WTC11 (cell line): ENCODE measurements at regions not wholly inside any gene's neighbourhood (a gene's known extent, or its start where the extent isn't known, plus 50 kb on each side); places are given as distances from the start of the nearest gene placed in this dataset.

Experiments
- CTCF ChIP-seq: fragments of 200-600 bp; IDR thresholded peaks from 2 replicates; pipeline ENCODE4 v1.8.0; 2022; ENCODE audit warnings: antibody characterized with exemption
- ELF4 ChIP-seq: sonication (generic); formaldehyde crosslinking; IDR thresholded peaks from 2 replicates; pipeline ENCODE4 v1.8.1; 2022; ENCODE audit warnings: low read depth, mild to moderate bottlenecking, moderate library complexity, missing genetic modification reagents
- NFE2L1 ChIP-seq: sonication (generic); formaldehyde crosslinking; IDR thresholded peaks from 2 replicates; pipeline ENCODE4 v1.8.1; 2023; ENCODE audit warnings: missing genetic modification reagents
- ZBTB21 ChIP-seq: sonication (generic); formaldehyde crosslinking; IDR thresholded peaks from 2 replicates; pipeline ENCODE4 v1.8.1; 2023; ENCODE audit warnings: mild to moderate bottlenecking, missing genetic modification reagents, borderline replicate concordance
- ZNF121 ChIP-seq: sonication (generic); formaldehyde crosslinking; IDR thresholded peaks from 2 replicates; pipeline ENCODE4 v1.8.0; 2023; ENCODE audit warnings: missing genetic modification reagents
- ZNF423 ChIP-seq: fragments of 250-450 bp; sonication (Bioruptor Pico); IDR thresholded peaks from 2 replicates; pipeline ENCODE4 v2.1.2; 2022; ENCODE audit warnings: mild to moderate bottlenecking, moderate library complexity
- TF ChIP-seq, protein P1 (sequence below): sonication (generic); formaldehyde crosslinking; IDR thresholded peaks from 2 replicates; pipeline ENCODE4 v1.8.0; 2023; ENCODE audit warnings: missing genetic modification reagents

DNA sequence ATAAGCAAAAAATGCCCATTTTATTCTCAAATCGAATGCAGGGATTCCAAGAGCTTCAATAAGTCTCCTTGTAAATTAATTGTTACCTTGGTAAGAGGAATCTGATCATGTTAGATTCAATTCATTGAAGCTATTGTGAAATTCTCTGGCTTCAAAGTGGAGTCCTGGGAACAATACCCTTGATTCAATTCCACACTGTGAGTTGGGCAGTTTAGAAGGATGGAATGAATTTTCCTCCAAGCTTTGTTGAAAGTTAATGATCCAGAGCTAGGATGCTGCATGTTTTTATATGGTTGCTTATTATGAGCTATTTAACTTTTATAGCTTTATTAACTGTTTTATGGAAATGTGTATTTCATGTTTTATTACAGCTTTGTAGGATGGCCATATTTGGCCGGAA is 89.9 kb upstream of the IGF1 start:
- no peak for TF ChIP-seq ZNF423 (CRISPR knock-in tag)
- TF ChIP-seq CTCF = no peak
- TF ChIP-seq ZBTB21 (CRISPR knock-in tag) = no peak
- no peak for TF ChIP-seq ELF4 (CRISPR knock-in tag)
- no peak for TF ChIP-seq ZNF121 (CRISPR knock-in tag)
- no peak for TF ChIP-seq NFE2L1 (CRISPR knock-in tag)
- TF ChIP-seq, protein P1, sequence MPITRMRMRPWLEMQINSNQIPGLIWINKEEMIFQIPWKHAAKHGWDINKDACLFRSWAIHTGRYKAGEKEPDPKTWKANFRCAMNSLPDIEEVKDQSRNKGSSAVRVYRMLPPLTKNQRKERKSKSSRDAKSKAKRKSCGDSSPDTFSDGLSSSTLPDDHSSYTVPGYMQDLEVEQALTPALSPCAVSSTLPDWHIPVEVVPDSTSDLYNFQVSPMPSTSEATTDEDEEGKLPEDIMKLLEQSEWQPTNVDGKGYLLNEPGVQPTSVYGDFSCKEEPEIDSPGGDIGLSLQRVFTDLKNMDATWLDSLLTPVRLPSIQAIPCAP (CRISPR knock-in tag) = no peak
